Activated CD8-positive, alpha-beta memory T cell treated with anti-CD3 and anti-CD28 coated beads, Interleukin-2, amount 10 ng/mL, durations not matched to agents 7 days and 5 days (primary cell): ENCODE measurements at regions not wholly inside any gene's neighbourhood (a gene's known extent, or its start where the extent isn't known, plus 50 kb on each side); places are given as distances from the start of the nearest gene placed in this dataset.

Source experiments
- ATAC-seq: fragments of 150-1000 bp; cut with Tn5 transposase; one replicate; pipeline ENCODE4 v1.10.0; 2021; ENCODE audit warnings: moderate library complexity
- CTCF ChIA-PET: fragments of 350-600 bp; sonication (Branson Sonifier 250); formaldehyde crosslinking; loops from one replicate; lab custom pipeline; 2021; ENCODE audit warnings: antibody characterized with exemption; lab: Charles Lee
- DNase-seq: peaks from one replicate; pipeline ENCODE4 v3.0.0-alpha.2; 2020
- H3K27ac Mint-ChIP-seq: one replicate; pipeline ENCODE4 v1.8.0; 2021; ENCODE audit warnings: mild to moderate bottlenecking, mixed read lengths
- H3K27me3 Mint-ChIP-seq: one replicate; pipeline ENCODE4 v1.8.0; 2021; ENCODE audit warnings: mixed read lengths
- H3K36me3 Mint-ChIP-seq: one replicate; pipeline ENCODE4 v1.8.0; 2021; ENCODE audit warnings: mild to moderate bottlenecking, mixed read lengths
- H3K4me1 Mint-ChIP-seq: one replicate; pipeline ENCODE4 v1.8.0; 2021; ENCODE audit warnings: mixed read lengths
- H3K4me3 Mint-ChIP-seq: one replicate; pipeline ENCODE4 v1.8.0; 2021; ENCODE audit warnings: mild to moderate bottlenecking, moderate library complexity, mixed read lengths
- H3K9me3 Mint-ChIP-seq: one replicate; pipeline ENCODE4 v1.8.0; 2022; ENCODE audit warnings: low read depth, mixed read lengths

- Mint-ChIP-seq H3K36me3 (no peaks in the 10 kb centered on the region), H3K9me3 (peaks cover 2% of the 10 kb centered on the region), H3K27ac (no peak overlapping the region), H3K27me3 (no peaks in the 10 kb centered on the region), H3K4me1 (no peaks in the 10 kb centered on the region), H3K4me3 (no peak overlapping the region)
- CTCF ChIA-PET: no interaction called here
- ATAC-seq (no peak), DNase-seq (no peak)
Measured at GRCh38 chr9:13568405-13568804, 288.9 kb upstream of the MPDZ start.

- Mint-ChIP-seq H3K27me3 (no peaks in the 10 kb centered on the region), H3K36me3 (no peaks in the 10 kb centered on the region), H3K9me3 (peaks cover 2% of the 10 kb centered on the region), H3K4me3 (no peak overlapping the region), H3K27ac (no peak overlapping the region), H3K4me1 (no peaks in the 10 kb centered on the region)
- DNase-seq (no peak), ATAC-seq (no peak)
- CTCF ChIA-PET: no interaction called here
Measured at GRCh38 chr9:13567833-13568232, 288.3 kb upstream of the MPDZ start.

- CTCF ChIA-PET: no interaction called here
- Mint-ChIP-seq H3K27me3 (no peaks in the 10 kb centered on the region), H3K4me1 (no peaks in the 10 kb centered on the region), H3K36me3 (no peaks in the 10 kb centered on the region), H3K9me3 (peaks cover 3% of the 10 kb centered on the region), H3K27ac (no peak overlapping the region), H3K4me3 (no peak overlapping the region)
- no peak for DNase-seq
- ATAC-seq: no peak
Measured at GRCh38 chr9:13557746-13558145, 278.3 kb upstream of the MPDZ start.

- Mint-ChIP-seq H3K27ac (no peak overlapping the region), H3K27me3 (no peaks in the 10 kb centered on the region), H3K4me3 (no peak overlapping the region), H3K4me1 (no peaks in the 10 kb centered on the region), H3K9me3 (peaks cover 3% of the 10 kb centered on the region), H3K36me3 (no peaks in the 10 kb centered on the region)
- CTCF ChIA-PET: no interaction called here
- DNase-seq (no peak), ATAC-seq (no peak)
Measured at GRCh38 chr9:13556656-13557055, 277.2 kb upstream of the MPDZ start.

GRCh38 chr9:13555989-13556500 lies 276.6 kb upstream of the MPDZ start:
- Mint-ChIP-seq H3K9me3 (peaks cover 3% of the 10 kb centered on the region), H3K4me1 (no peaks in the 10 kb centered on the region), H3K27me3 (no peaks in the 10 kb centered on the region), H3K4me3 (no peak overlapping the region), H3K36me3 (no peaks in the 10 kb centered on the region), H3K27ac (no peak overlapping the region)
- no peak for DNase-seq
- CTCF ChIA-PET: no interaction called here
- no peak for ATAC-seq

- ATAC-seq (no peak), DNase-seq (no peak)
- Mint-ChIP-seq H3K4me1 (no peaks in the 10 kb centered on the region), H3K4me3 (no peak overlapping the region), H3K36me3 (no peaks in the 10 kb centered on the region), H3K27me3 (no peaks in the 10 kb centered on the region), H3K27ac (no peak overlapping the region), H3K9me3 (peaks cover 3% of the 10 kb centered on the region)
- CTCF ChIA-PET: interaction anchor here (1.2 kb wide), 1 partner anchor 11 kb away, joined by 3 read pairs; no protein-coding TSS in a partner anchor
Measured at GRCh38 chr9:13555516-13555915, 276.0 kb upstream of the MPDZ start.

- Mint-ChIP-seq H3K4me1 (no peaks in the 10 kb centered on the region), H3K4me3 (no peak overlapping the region), H3K9me3 (peaks cover 3% of the 10 kb centered on the region), H3K27me3 (no peaks in the 10 kb centered on the region), H3K36me3 (no peaks in the 10 kb centered on the region), H3K27ac (no peak overlapping the region)
- ATAC-seq (no peak), DNase-seq (no peak)
- CTCF ChIA-PET: interaction anchor here (1.2 kb wide), 1 partner anchor 10 kb away, joined by 3 read pairs; no protein-coding TSS in a partner anchor
Measured at GRCh38 chr9:13554626-13555025, 275.1 kb upstream of the MPDZ start.

GRCh38 chr9:13552606-13553215 lies 273.2 kb upstream of the MPDZ start:
- ATAC-seq (no peak), DNase-seq (no peak)
- Mint-ChIP-seq H3K27me3 (no peaks in the 10 kb centered on the region), H3K27ac (no peak overlapping the region), H3K36me3 (no peaks in the 10 kb centered on the region), H3K4me1 (no peaks in the 10 kb centered on the region), H3K4me3 (no peak overlapping the region), H3K9me3 (peaks cover 3% of the 10 kb centered on the region)
- CTCF ChIA-PET: no interaction called here

- ATAC-seq (no peak), DNase-seq (no peak)
- Mint-ChIP-seq H3K4me3 (no peak overlapping the region), H3K9me3 (peaks cover 3% of the 10 kb centered on the region), H3K4me1 (no peaks in the 10 kb centered on the region), H3K36me3 (no peaks in the 10 kb centered on the region), H3K27ac (no peak overlapping the region), H3K27me3 (no peaks in the 10 kb centered on the region)
- CTCF ChIA-PET: no interaction called here
Measured at GRCh38 chr9:13550519-13550918, 271.0 kb upstream of the MPDZ start.

GRCh38 chr9:13548535-13548934 lies 269.0 kb upstream of the MPDZ start:
- Mint-ChIP-seq H3K27ac (no peak overlapping the region), H3K27me3 (no peaks in the 10 kb centered on the region), H3K4me1 (no peaks in the 10 kb centered on the region), H3K36me3 (no peaks in the 10 kb centered on the region), H3K9me3 (no peaks in the 10 kb centered on the region), H3K4me3 (no peak overlapping the region)
- no peak for DNase-seq
- no peak for ATAC-seq
- CTCF ChIA-PET: no interaction called here

GRCh38 chr9:13535141-13535540 lies 255.6 kb upstream of the MPDZ start:
- DNase-seq: no peak
- no peak overlapping the region for H3K27ac Mint-ChIP-seq
- no peaks in the 10 kb centered on the region for H3K4me1 Mint-ChIP-seq
- no peak overlapping the region for H3K4me3 Mint-ChIP-seq
- H3K9me3 Mint-ChIP-seq: peaks cover 9% of the 10 kb centered on the region
- ATAC-seq: no peak
- no peaks in the 10 kb centered on the region for H3K27me3 Mint-ChIP-seq
- CTCF ChIA-PET: no interaction called here
- no peaks in the 10 kb centered on the region for H3K36me3 Mint-ChIP-seq

GRCh38 chr9:13534006-13534405 lies 254.5 kb upstream of the MPDZ start:
- no peaks in the 10 kb centered on the region for H3K27me3 Mint-ChIP-seq
- no peak for DNase-seq

GRCh38 chr9:13532407-13532806 lies 252.9 kb upstream of the MPDZ start:
- H3K4me1 Mint-ChIP-seq: no peaks in the 10 kb centered on the region
- no peak for ATAC-seq
- H3K4me3 Mint-ChIP-seq: no peak overlapping the region
- no peak for DNase-seq
- H3K36me3 Mint-ChIP-seq: no peaks in the 10 kb centered on the region
- CTCF ChIA-PET: no interaction called here
- no peak overlapping the region for H3K27ac Mint-ChIP-seq
- H3K9me3 Mint-ChIP-seq: peaks cover 14% of the 10 kb centered on the region
- no peaks in the 10 kb centered on the region for H3K27me3 Mint-ChIP-seq

More at GRCh38 chr9:13534006-13534405, 254.5 kb upstream of the MPDZ start:
- Mint-ChIP-seq H3K36me3 (no peaks in the 10 kb centered on the region), H3K9me3 (peaks cover 9% of the 10 kb centered on the region), H3K4me1 (no peaks in the 10 kb centered on the region), H3K4me3 (no peak overlapping the region), H3K27ac (no peak overlapping the region)
- CTCF ChIA-PET: no interaction called here
- ATAC-seq: no peak

- CTCF ChIA-PET: no interaction called here
- no peak overlapping the region for H3K4me3 Mint-ChIP-seq
- no peak overlapping the region for H3K27ac Mint-ChIP-seq
- H3K4me1 Mint-ChIP-seq: no peaks in the 10 kb centered on the region
- ATAC-seq (no peak), DNase-seq (no peak)
- no peaks in the 10 kb centered on the region for H3K27me3 Mint-ChIP-seq
- H3K36me3 Mint-ChIP-seq: no peaks in the 10 kb centered on the region
- peaks cover 4% of the 10 kb centered on the region for H3K9me3 Mint-ChIP-seq
Measured at GRCh38 chr9:13529321-13530104, 250.0 kb upstream of the MPDZ start.
